ENCODE measurements at regions not wholly inside any gene's neighbourhood (a gene's known extent, or its start where the extent isn't known, plus 50 kb on each side); places are given as distances from the start of the nearest gene placed in this dataset.

DNA sequence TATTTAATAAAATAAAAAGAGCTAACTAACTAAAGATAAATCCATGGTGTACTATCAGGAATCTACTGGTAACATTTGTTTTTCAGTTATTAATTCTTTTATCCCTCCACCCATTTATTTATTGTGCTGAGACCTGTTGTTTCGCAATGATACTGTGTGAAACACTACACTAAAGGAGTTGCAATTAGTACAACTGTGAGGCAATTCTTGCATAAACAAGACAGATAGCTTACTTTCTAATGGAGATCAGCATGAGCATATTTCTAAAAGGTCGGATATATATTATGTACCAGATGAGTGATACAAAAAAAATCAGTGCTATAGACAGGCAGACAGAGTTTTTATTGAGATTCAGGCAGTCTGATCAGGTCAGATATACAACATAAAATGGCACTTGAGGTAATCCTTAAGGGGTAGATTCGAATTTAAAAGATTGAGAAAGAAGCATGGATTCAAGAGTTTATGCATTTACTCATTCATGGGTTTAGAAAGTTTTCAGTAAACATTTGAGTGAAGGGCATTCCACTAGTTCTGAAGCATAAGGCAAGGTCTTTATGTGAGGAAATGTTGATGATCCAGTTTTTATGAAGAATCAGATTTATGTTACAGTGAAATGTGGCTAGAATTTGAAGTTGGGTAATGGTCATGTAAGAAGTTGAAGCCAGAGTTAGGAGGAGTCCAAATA, 147.6 kb downstream of the POLR1F start:
- TF ChIP-seq, protein P1, sequence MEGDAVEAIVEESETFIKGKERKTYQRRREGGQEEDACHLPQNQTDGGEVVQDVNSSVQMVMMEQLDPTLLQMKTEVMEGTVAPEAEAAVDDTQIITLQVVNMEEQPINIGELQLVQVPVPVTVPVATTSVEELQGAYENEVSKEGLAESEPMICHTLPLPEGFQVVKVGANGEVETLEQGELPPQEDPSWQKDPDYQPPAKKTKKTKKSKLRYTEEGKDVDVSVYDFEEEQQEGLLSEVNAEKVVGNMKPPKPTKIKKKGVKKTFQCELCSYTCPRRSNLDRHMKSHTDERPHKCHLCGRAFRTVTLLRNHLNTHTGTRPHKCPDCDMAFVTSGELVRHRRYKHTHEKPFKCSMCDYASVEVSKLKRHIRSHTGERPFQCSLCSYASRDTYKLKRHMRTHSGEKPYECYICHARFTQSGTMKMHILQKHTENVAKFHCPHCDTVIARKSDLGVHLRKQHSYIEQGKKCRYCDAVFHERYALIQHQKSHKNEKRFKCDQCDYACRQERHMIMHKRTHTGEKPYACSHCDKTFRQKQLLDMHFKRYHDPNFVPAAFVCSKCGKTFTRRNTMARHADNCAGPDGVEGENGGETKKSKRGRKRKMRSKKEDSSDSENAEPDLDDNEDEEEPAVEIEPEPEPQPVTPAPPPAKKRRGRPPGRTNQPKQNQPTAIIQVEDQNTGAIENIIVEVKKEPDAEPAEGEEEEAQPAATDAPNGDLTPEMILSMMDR (IDR thresholded peaks at IDR 0.05): no peak
- no peak for TF ChIP-seq POLR2A (IDR thresholded peaks at IDR 0.05)
